ENCODE measurements at regions not wholly inside any gene's neighbourhood (a gene's known extent, or its start where the extent isn't known, plus 50 kb on each side); places are given as distances from the start of the nearest gene placed in this dataset.

- TF ChIP-seq REST (IDR thresholded peaks at IDR 0.05; ENCODE audit: insufficient read depth in 1 of 2, low read depth in 2 of 2, low read length in 1 of 2) = no peak
- no peak for TF ChIP-seq CTCF (IDR thresholded peaks at IDR 0.05)
- no peak for TF ChIP-seq POLR2AphosphoS5 (IDR thresholded peaks at IDR 0.05; ENCODE audit: low read depth, low read length)
- TF ChIP-seq SIN3A (IDR thresholded peaks at IDR 0.05; ENCODE audit: borderline replicate concordance, insufficient read depth, low read depth, low read length) = no peak
- no peak for TF ChIP-seq TCF7L2 (IDR thresholded peaks at IDR 0.05; ENCODE audit: low read depth, low read length)
These were observed 151.5 kb downstream of the ZNF737 start for GRCh38 chr19:20414120-20414519.
